Stomach (tissue), 4 donors: ENCODE measurements at regions not wholly inside any gene's neighbourhood (a gene's known extent, or its start where the extent isn't known, plus 50 kb on each side); places are given as distances from the start of the nearest gene placed in this dataset.

ENCODE experiments used
- EP300 ChIP-seq: sonication (generic); formaldehyde crosslinking; IDR thresholded peaks from one replicate; pipeline ENCODE4 v1.6.1; 2017; ENCODE audit warnings: antibody characterized with exemption
- POLR2A ChIP-seq, 4 donors: fragments of 450-650 bp; IDR thresholded peaks; one replicate each; pipeline ENCODE4 v1.6.1; 2016; ENCODE audit warnings: antibody characterized with exemption in 4 of 4, control low read depth in 2 of 4, mild to moderate bottlenecking in 1 of 4, moderate library complexity in 1 of 4
- POLR2AphosphoS5 ChIP-seq, 3 donors: sonication (generic); formaldehyde crosslinking; IDR thresholded peaks; one replicate each; pipeline ENCODE4 v1.6.1; 2016; ENCODE audit warnings: antibody characterized with exemption in 3 of 3
- TF ChIP-seq, protein P1 (sequence below), 7 experiments: fragments of 450-650 bp in 4 of 7; fragments of 200-600 bp in 3 of 7; sonication (generic) in 3 of 7; IDR thresholded peaks; one replicate each; pipeline ENCODE4 v1.5.1; 2016 to 2019; ENCODE audit warnings: antibody characterized with exemption in 7 of 7, control low read depth in 2 of 7, mild to moderate bottlenecking in 1 of 7

DNA sequence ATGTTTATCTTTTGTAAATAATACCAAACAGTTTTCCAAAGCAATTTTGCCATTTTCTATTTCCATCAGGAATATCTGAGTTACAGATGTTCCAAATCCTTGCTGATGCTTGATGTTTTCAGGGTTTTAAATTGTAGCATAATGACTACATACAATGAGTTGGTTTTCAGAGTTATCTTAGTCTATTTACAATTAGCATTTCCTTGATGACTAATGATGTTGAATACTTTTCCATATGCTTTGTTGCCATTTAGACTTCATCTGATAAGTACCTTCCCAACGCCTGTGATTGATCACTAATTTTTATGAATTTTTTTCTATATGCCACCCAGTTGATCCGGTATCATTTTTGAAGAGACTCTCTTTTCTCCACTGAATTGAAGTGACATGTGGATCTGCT is 102.3 kb downstream of the SLC25A46 start:
- TF ChIP-seq POLR2A (IDR thresholded peaks at IDR 0.05) = no peak
- TF ChIP-seq, protein P1, sequence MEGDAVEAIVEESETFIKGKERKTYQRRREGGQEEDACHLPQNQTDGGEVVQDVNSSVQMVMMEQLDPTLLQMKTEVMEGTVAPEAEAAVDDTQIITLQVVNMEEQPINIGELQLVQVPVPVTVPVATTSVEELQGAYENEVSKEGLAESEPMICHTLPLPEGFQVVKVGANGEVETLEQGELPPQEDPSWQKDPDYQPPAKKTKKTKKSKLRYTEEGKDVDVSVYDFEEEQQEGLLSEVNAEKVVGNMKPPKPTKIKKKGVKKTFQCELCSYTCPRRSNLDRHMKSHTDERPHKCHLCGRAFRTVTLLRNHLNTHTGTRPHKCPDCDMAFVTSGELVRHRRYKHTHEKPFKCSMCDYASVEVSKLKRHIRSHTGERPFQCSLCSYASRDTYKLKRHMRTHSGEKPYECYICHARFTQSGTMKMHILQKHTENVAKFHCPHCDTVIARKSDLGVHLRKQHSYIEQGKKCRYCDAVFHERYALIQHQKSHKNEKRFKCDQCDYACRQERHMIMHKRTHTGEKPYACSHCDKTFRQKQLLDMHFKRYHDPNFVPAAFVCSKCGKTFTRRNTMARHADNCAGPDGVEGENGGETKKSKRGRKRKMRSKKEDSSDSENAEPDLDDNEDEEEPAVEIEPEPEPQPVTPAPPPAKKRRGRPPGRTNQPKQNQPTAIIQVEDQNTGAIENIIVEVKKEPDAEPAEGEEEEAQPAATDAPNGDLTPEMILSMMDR (IDR thresholded peaks at IDR 0.05) = no peak
- TF ChIP-seq EP300 = no peak
- no peak for TF ChIP-seq POLR2AphosphoS5 (IDR thresholded peaks at IDR 0.05)
